ENCODE measurements at regions not wholly inside any gene's neighbourhood (a gene's known extent, or its start where the extent isn't known, plus 50 kb on each side); places are given as distances from the start of the nearest gene placed in this dataset.
"Not testable (repeated sequence)": the region's sequence is repeated elsewhere in the genome, so short reads cannot be mapped to it uniquely, and the experiment has no call there.

GRCh38 chr6:51430589-51430988 lies 611.9 kb downstream of the TFAP2B start:
- DNase-seq, result no peak

- DNase-seq, result no peak
These were observed 613.8 kb downstream of the TFAP2B start for GRCh38 chr6:51432481-51432880.

- DNase-seq, result no peak
These were observed 631.7 kb downstream of the TFAP2B start for GRCh38 chr6:51450248-51450957.

GRCh38 chr6:51450958-51451357 lies 632.3 kb downstream of the TFAP2B start:
- no peak for DNase-seq

- no peak for DNase-seq
These were observed 631.1 kb downstream of the PKHD1 start for GRCh38 chr6:51456282-51456681.

- no peak for DNase-seq
These were observed 627.5 kb downstream of the PKHD1 start for GRCh38 chr6:51459958-51460357.

- no peak for DNase-seq
These were observed 624.5 kb downstream of the PKHD1 start for GRCh38 chr6:51462896-51463295.

- no peak for DNase-seq
These were observed 624.1 kb downstream of the PKHD1 start for GRCh38 chr6:51463321-51463720.

GRCh38 chr6:51464956-51465355 lies 622.5 kb downstream of the PKHD1 start:
- no peak for DNase-seq

- DNase-seq, result no peak
These were observed 621.0 kb downstream of the PKHD1 start for GRCh38 chr6:51466427-51466826.

GRCh38 chr6:51467231-51467952 lies 620.0 kb downstream of the PKHD1 start:
- no peak for DNase-seq

- no peak for DNase-seq
These were observed 618.7 kb downstream of the PKHD1 start for GRCh38 chr6:51468704-51469103.

GRCh38 chr6:51472745-51473487 lies 614.5 kb downstream of the PKHD1 start:
- DNase-seq, result no peak

GRCh38 chr6:51474022-51474975 lies 613.1 kb downstream of the PKHD1 start:
- DNase-seq, result no peak

GRCh38 chr6:51477711-51478311 lies 609.6 kb downstream of the PKHD1 start:
- no peak for DNase-seq

GRCh38 chr6:51479296-51479695 lies 608.1 kb downstream of the PKHD1 start:
- DNase-seq, result no peak

- DNase-seq, result no peak
These were observed 607.4 kb downstream of the PKHD1 start for GRCh38 chr6:51480040-51480439.

GRCh38 chr6:51485869-51486268 lies 601.5 kb downstream of the PKHD1 start:
- not testable (repeated sequence) for DNase-seq

GRCh38 chr6:51487937-51488336 lies 599.5 kb downstream of the PKHD1 start:
- DNase-seq, result no peak

- no peak for DNase-seq
These were observed 598.3 kb downstream of the PKHD1 start for GRCh38 chr6:51489133-51489532.

GRCh38 chr6:51490101-51490500 lies 597.3 kb downstream of the PKHD1 start:
- DNase-seq, result no peak

GRCh38 chr6:51494342-51494741 lies 593.1 kb downstream of the PKHD1 start:
- no peak for DNase-seq

All from NCI-H2029 treated with DMSO at 0.1 percent for 48 hours (cell line).